Left ventricle myocardium inferior (tissue), 1 donor: ENCODE measurements at regions not wholly inside any gene's neighbourhood (a gene's known extent, or its start where the extent isn't known, plus 50 kb on each side); places are given as distances from the start of the nearest gene placed in this dataset.
"Not testable (repeated sequence)": the region's sequence is repeated elsewhere in the genome, so short reads cannot be mapped to it uniquely, and the experiment has no call there.

Source experiments
- DNase-seq: peaks from one replicate; pipeline ENCODE4 v3.0.0-alpha.2; 2020
- H3K27ac ChIP-seq: fragments of 200-600 bp; replicated peaks from 2 replicates; pipeline ENCODE4 v1.8.0; 2021
- H3K27me3 ChIP-seq: fragments of 200-600 bp; 2 replicates; pipeline ENCODE4 v1.8.0; 2021; ENCODE audit warnings: low read depth
- H3K36me3 ChIP-seq: fragments of 200-600 bp; 2 replicates; pipeline ENCODE4 v1.8.0; 2021
- H3K4me1 ChIP-seq: fragments of 200-600 bp; 2 replicates; pipeline ENCODE4 v1.8.0; 2021
- H3K4me3 ChIP-seq: fragments of 200-600 bp; 2 replicates; pipeline ENCODE4 v1.8.0; 2021; ENCODE audit warnings: mild to moderate bottlenecking, moderate library complexity
- H3K9me3 ChIP-seq: fragments of 200-600 bp; replicated peaks from 2 replicates; pipeline ENCODE4 v1.8.0; 2021
- CTCF ChIP-seq: fragments of 200-600 bp; IDR thresholded peaks from 2 replicates; pipeline ENCODE4 v1.8.0; 2021; ENCODE audit warnings: antibody characterized with exemption, mild to moderate bottlenecking, borderline replicate concordance
- intact Hi-C: fragments of 100-400 bp; cut with micrococcal nuclease; formaldehyde crosslinking; loops from one replicate; pipeline ENCODE4 v1.11.0; 2022
- donor health status: DM: no; HTN: yes; CAD: no; lungs with severe emphysema.

GRCh38 chr12:88717188-88717587 is 136.9 kb upstream of the KITLG start:
- no peak overlapping the region for H3K27ac ChIP-seq
- intact Hi-C loops = no loop called here
- no peaks in the 10 kb centered on the region for H3K36me3 ChIP-seq
- no peak for TF ChIP-seq CTCF
- H3K9me3 ChIP-seq = no peaks in the 10 kb centered on the region
- DNase-seq = no peak
- no peaks in the 10 kb centered on the region for H3K4me1 ChIP-seq
- no peaks in the 10 kb centered on the region for H3K27me3 ChIP-seq
- H3K4me3 ChIP-seq = no peak overlapping the region

GRCh38 chr12:88716240-88716639 is 136.0 kb upstream of the KITLG start:
- Histone ChIP-seq H3K27me3 (no peaks in the 10 kb centered on the region), H3K9me3 (no peaks in the 10 kb centered on the region), H3K36me3 (no peaks in the 10 kb centered on the region), H3K27ac (no peak overlapping the region), H3K4me1 (no peaks in the 10 kb centered on the region), H3K4me3 (no peak overlapping the region)
- DNase-seq = no peak
- intact Hi-C loops = no loop called here
- TF ChIP-seq CTCF = no peak

- TF ChIP-seq CTCF = no peak
- H3K27me3 ChIP-seq = no peaks in the 10 kb centered on the region
- no peak overlapping the region for H3K27ac ChIP-seq
- intact Hi-C loops = no loop called here
- H3K4me3 ChIP-seq = no peak overlapping the region
- no peak for DNase-seq
- H3K4me1 ChIP-seq = no peaks in the 10 kb centered on the region
- no peaks in the 10 kb centered on the region for H3K9me3 ChIP-seq
- H3K36me3 ChIP-seq = no peaks in the 10 kb centered on the region
Observed at GRCh38 chr12:88715673-88716072, 135.4 kb upstream of the KITLG start.

GRCh38 chr12:88714263-88714882 is 134.1 kb upstream of the KITLG start:
- H3K36me3 ChIP-seq, H3K9me3 ChIP-seq, DNase-seq, H3K27ac ChIP-seq, H3K27me3 ChIP-seq, H3K4me1 ChIP-seq, intact Hi-C loops, H3K4me3 ChIP-seq: not testable (repeated sequence)

GRCh38 chr12:88707800-88708199 is 127.5 kb upstream of the KITLG start:
- Histone ChIP-seq H3K36me3 (no peaks in the 10 kb centered on the region), H3K4me1 (no peaks in the 10 kb centered on the region), H3K27me3 (no peaks in the 10 kb centered on the region), H3K9me3 (peaks cover 55% of the 10 kb centered on the region), H3K4me3 (no peak overlapping the region), H3K27ac (no peak overlapping the region)
- DNase-seq = no peak
- no peak for TF ChIP-seq CTCF
- intact Hi-C loops = no loop called here

GRCh38 chr12:88706286-88706685 is 126.0 kb upstream of the KITLG start:
- no peak overlapping the region for H3K4me3 ChIP-seq
- no peaks in the 10 kb centered on the region for H3K36me3 ChIP-seq
- DNase-seq = no peak
- H3K9me3 ChIP-seq = peaks cover 55% of the 10 kb centered on the region
- H3K27me3 ChIP-seq = no peaks in the 10 kb centered on the region
- TF ChIP-seq CTCF = no peak
- no peaks in the 10 kb centered on the region for H3K4me1 ChIP-seq
- no peak overlapping the region for H3K27ac ChIP-seq
- intact Hi-C loops = no loop called here
